Fibroblast of lung (primary cell): ENCODE measurements at regions not wholly inside any gene's neighbourhood (a gene's known extent, or its start where the extent isn't known, plus 50 kb on each side); places are given as distances from the start of the nearest gene placed in this dataset.

Experiments
- CTCF ChIP-seq, 2 donors: IDR thresholded peaks in 1 of 2; conservative IDR thresholded peaks in 1 of 2; 1 replicate in 1 of 2; 2 replicates in 1 of 2; pipeline ENCODE4 v1.5.1; 2011 to 2012; ENCODE audit warnings: low read length in 2 of 2, control low read depth in 1 of 2, inconsistent platforms in 1 of 2, low read depth in 1 of 2, mild to moderate bottlenecking in 1 of 2
- EZH2 ChIP-seq: IDR thresholded peaks from 2 replicates; pipeline ENCODE4 v1.5.1; 2012; ENCODE audit warnings: low read length, control low read depth, mild to moderate bottlenecking; ENCODE audit errors: missing control alignments

GRCh38 chr4:177511611-177512010, 69.4 kb upstream of the AGA start:
- TF ChIP-seq CTCF (conservative IDR thresholded peaks at IDR 0.05 in 1 of 2, IDR thresholded peaks at IDR 0.05 in 1 of 2; ENCODE audit: low read depth in 1 of 2, low read length in 2 of 2) (no peak), EZH2 (no peak)
